GM12878 (cell line): ENCODE measurements at regions not wholly inside any gene's neighbourhood (a gene's known extent, or its start where the extent isn't known, plus 50 kb on each side); places are given as distances from the start of the nearest gene placed in this dataset.

Experiments used
- ATAC-seq: fragments of 200-7000 bp; cut with Tn5 transposase; 3 replicates; pipeline ENCODE4 v1.9.1; 2020; ENCODE audit warnings: mild to moderate bottlenecking, moderate library complexity
- BruUV-seq: library from RNA; stranded (reverse); fragments of 400-500 nt; replicated peaks from 2 replicates; lab custom pipeline; 2021; lab: Mats Ljungman, UMichigan
- CTCF ChIA-PET: fragments of 300-600 bp; sonication (Branson Sonifier 250); formaldehyde crosslinking; extraction: SDS; loops from one replicate; lab custom pipeline; 2021; ENCODE audit warnings: inconsistent platforms; lab: Yijun Ruan, JAX
- POLR2A ChIA-PET: fragments of 350-600 bp; formaldehyde crosslinking; extraction: SDS; loops from one replicate; lab custom pipeline; 2021; ENCODE audit warnings: inconsistent platforms; lab: Charles Lee
- RAD21 ChIA-PET: fragments of 300-600 bp; sonication (Branson Sonifier 250); formaldehyde crosslinking; loops from one replicate; lab custom pipeline; 2023; ENCODE audit warnings: antibody characterized with exemption; ENCODE audit not compliant: unreplicated experiment; lab: Charles Lee
- SMC1A ChIA-PET: fragments of 300-600 bp; sonication (Branson Sonifier 250); formaldehyde crosslinking; loops from one replicate; lab custom pipeline; 2023; ENCODE audit not compliant: unreplicated experiment, uncharacterized antibody; lab: Charles Lee
- DNase-seq: peaks from one replicate; pipeline ENCODE4 v3.0.0-alpha.2; 2011; ENCODE audit warnings: low read depth, low spot score
- FAIRE-seq: peaks from 3 replicates; lab custom pipeline; 2011; peaks lifted over from hg19 to GRCh38; lab: Jason Lieb, UNC
- H2AFZ ChIP-seq: 2 replicates; pipeline ENCODE4 v1.6.0; 2011; ENCODE audit warnings: low read depth, low read length, control low read depth; ENCODE audit not compliant: control insufficient read depth
- H3K27ac ChIP-seq: 2 replicates; pipeline ENCODE4 v1.5.1; 2011; ENCODE audit warnings: control low read depth; ENCODE audit not compliant: control insufficient read depth, insufficient read depth
- H3K27me3 ChIP-seq, 2 experiments: replicated peaks in 1 of 2; 2 replicates each; pipeline versions ENCODE4 v1.6.0 to v1.6.1; 2011; ENCODE audit warnings: low read length in 1 of 2; ENCODE audit not compliant: control insufficient read depth in 2 of 2, insufficient read depth in 2 of 2
- H3K36me3 ChIP-seq, 2 experiments: 2 replicates each; pipeline ENCODE4 v1.5.1; 2011; ENCODE audit warnings: low read length in 1 of 2; ENCODE audit not compliant: control insufficient read depth in 2 of 2, insufficient read depth in 2 of 2
- H3K4me1 ChIP-seq: 2 replicates; pipeline ENCODE4 v1.6.1; 2011; ENCODE audit warnings: mild to moderate bottlenecking, low read length, moderate library complexity, mixed read lengths; ENCODE audit not compliant: control insufficient read depth, insufficient read depth
- H3K4me2 ChIP-seq: 2 replicates; pipeline ENCODE4 v1.6.0; 2011; ENCODE audit warnings: control low read depth; ENCODE audit not compliant: control insufficient read depth, insufficient read depth
- H3K4me3 ChIP-seq: fragments of 200-600 bp; sonication (generic); 2 replicates; pipeline ENCODE4 v1.5.1; 2016
- H3K79me2 ChIP-seq: 2 replicates; pipeline ENCODE4 v1.6.0; 2011; ENCODE audit warnings: low read length; ENCODE audit not compliant: control insufficient read depth, insufficient read depth
- H3K9ac ChIP-seq: 2 replicates; pipeline ENCODE4 v1.8.0; 2011; ENCODE audit warnings: low read length, control low read depth, mixed read lengths; ENCODE audit not compliant: control insufficient read depth, insufficient read depth
- H3K9me3 ChIP-seq: replicated peaks from 3 replicates; pipeline ENCODE4 v1.5.1; 2011; ENCODE audit warnings: mild to moderate bottlenecking, low read length; ENCODE audit not compliant: control insufficient read depth, insufficient read depth
- H4K20me1 ChIP-seq: 2 replicates; pipeline ENCODE4 v1.6.0; 2011; ENCODE audit not compliant: control insufficient read depth, insufficient read depth
- CHD4 ChIP-seq: fragments of 200-600 bp; sonication (generic); IDR thresholded peaks from 2 replicates; pipeline ENCODE4 v1.6.1; 2016; ENCODE audit warnings: mild to moderate bottlenecking
- CREM ChIP-seq: IDR thresholded peaks from 2 replicates; pipeline ENCODE4 v1.6.1; 2014; ENCODE audit warnings: antibody characterized with exemption, low read depth
- ELK1 ChIP-seq: IDR thresholded peaks from 2 replicates; pipeline ENCODE4 v1.6.1; 2012; ENCODE audit warnings: low read depth, low read length, improper control_type of control experiment
- GATAD2B ChIP-seq: fragments of 450-650 bp; conservative IDR thresholded peaks from 2 replicates; pipeline ENCODE4 v1.6.1; 2017; ENCODE audit warnings: low read depth, mild to moderate bottlenecking, moderate library complexity
- IKZF1 ChIP-seq: fragments of 450-650 bp; conservative IDR thresholded peaks from 2 replicates; pipeline ENCODE4 v1.6.1; 2017; ENCODE audit warnings: antibody characterized with exemption, mild to moderate bottlenecking
- LARP7 ChIP-seq: fragments of 450-650 bp; IDR thresholded peaks from 2 replicates; pipeline ENCODE4 v1.6.1; 2017; ENCODE audit warnings: mild to moderate bottlenecking
- MTA2 ChIP-seq: fragments of 450-650 bp; IDR thresholded peaks from 2 replicates; pipeline ENCODE4 v1.6.1; 2016; ENCODE audit warnings: low read depth, mild to moderate bottlenecking, moderate library complexity
- MYB ChIP-seq: fragments of 150-350 bp; IDR thresholded peaks from 2 replicates; pipeline ENCODE4 v1.6.1; 2014; ENCODE audit warnings: mild to moderate bottlenecking, low read depth, low read length, borderline replicate concordance
- POLR2AphosphoS2 ChIP-seq: IDR thresholded peaks from 2 replicates; pipeline ENCODE4 v1.6.1; 2011; ENCODE audit warnings: low read depth, mild to moderate bottlenecking, low read length, improper control_type of control experiment, moderate library complexity
- POLR2AphosphoS5 ChIP-seq: IDR thresholded peaks from 2 replicates; pipeline ENCODE4 v1.6.1; 2011; ENCODE audit warnings: mild to moderate bottlenecking, low read length, inconsistent platforms
- RBBP5 ChIP-seq: fragments of 200-600 bp; sonication (generic); conservative IDR thresholded peaks from 2 replicates; pipeline ENCODE4 v1.6.1; 2016
- SRF ChIP-seq, 2 experiments: IDR thresholded peaks; 2 replicates each; pipeline ENCODE4 v1.6.1; 2011; ENCODE audit warnings: low read depth in 2 of 2, low read length in 2 of 2, mild to moderate bottlenecking in 1 of 2, moderate library complexity in 1 of 2
- TARDBP ChIP-seq: IDR thresholded peaks from 2 replicates; pipeline ENCODE4 v1.6.1; 2016; ENCODE audit warnings: borderline replicate concordance
- TBL1XR1 ChIP-seq: IDR thresholded peaks from 2 replicates; pipeline ENCODE4 v1.6.1; 2012; ENCODE audit warnings: low read depth, low read length, improper control_type of control experiment
- TCF7 ChIP-seq: IDR thresholded peaks from 2 replicates; pipeline ENCODE4 v1.6.1; 2014; ENCODE audit warnings: antibody characterized with exemption, borderline replicate concordance
- WGBS: methylation state at CpG from one replicate; pipeline ENCODE4 v1.1.6; 2016; ENCODE audit warnings: low lambda C conversion rate; ENCODE audit not compliant: insufficient replicate concordance, insufficient coverage; ENCODE audit errors: missing lambda C conversion rate; 5-methylcytosine and 5-hydroxymethylcytosine counted together
- in situ Hi-C: fragments of 300-500 bp; cut with MboI; formaldehyde crosslinking; loops from 9 replicates; pipeline ENCODE4 v1.14.3; 2018; ENCODE audit warnings: mixed read lengths
- intact Hi-C: fragments of 100-400 bp; cut with micrococcal nuclease; formaldehyde crosslinking; loops from one replicate; pipeline ENCODE4 v1.14.2; 2022; ENCODE audit not compliant: unreplicated experiment
- TF ChIP-seq, protein P1 (sequence below): fragments of 450-650 bp; IDR thresholded peaks from 2 replicates; pipeline ENCODE4 v1.6.1; 2017; ENCODE audit warnings: mild to moderate bottlenecking, moderate library complexity
- TF ChIP-seq, protein P2 (sequence below): IDR thresholded peaks from 2 replicates; pipeline ENCODE4 v1.6.1; 2011; ENCODE audit warnings: borderline replicate concordance, low read depth, mild to moderate bottlenecking, moderate library complexity, mixed read lengths, low read length; ENCODE audit not compliant: insufficient read depth; ENCODE audit errors: extremely low read length
- TF ChIP-seq, protein P3 (sequence below): IDR thresholded peaks from 2 replicates; pipeline ENCODE4 v1.6.1; 2012; ENCODE audit warnings: low read length, inconsistent platforms

DNA sequence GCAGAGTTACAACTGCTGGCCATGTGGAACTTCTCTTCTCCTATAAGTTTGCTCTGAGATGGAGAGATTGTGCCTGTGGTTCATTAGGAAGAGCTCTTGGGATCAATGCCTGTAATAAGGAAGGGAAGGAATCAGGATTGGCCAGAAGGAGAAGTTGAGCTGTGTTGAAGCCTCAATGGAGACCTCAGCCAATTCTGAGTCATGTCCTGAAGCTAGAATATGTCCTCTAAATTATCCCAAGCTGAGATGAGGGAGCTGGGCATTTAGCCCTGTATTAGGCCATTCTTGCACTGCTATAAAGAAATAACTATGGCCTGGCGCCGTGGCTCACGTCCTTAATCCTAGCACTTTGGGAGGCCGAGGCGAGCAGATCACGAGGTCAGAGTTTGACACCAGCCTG is 85.4 kb upstream of the DHX15 start:
- H3K9me3 ChIP-seq = no peaks in the 10 kb centered on the region
- H3K4me3 ChIP-seq = no peak overlapping the region
- H2AFZ ChIP-seq = no peak overlapping the region
- in situ Hi-C loops (loop anchor here (10.0 kb wide), 1 partner anchor 55 kb away; no protein-coding TSS in a partner anchor), intact Hi-C loops (no loop called here)
- no peaks in the 10 kb centered on the region for H3K36me3 ChIP-seq
- no TSS peak for BruUV-seq
- DNase-seq = no peak
- TF ChIP-seq, protein P1, sequence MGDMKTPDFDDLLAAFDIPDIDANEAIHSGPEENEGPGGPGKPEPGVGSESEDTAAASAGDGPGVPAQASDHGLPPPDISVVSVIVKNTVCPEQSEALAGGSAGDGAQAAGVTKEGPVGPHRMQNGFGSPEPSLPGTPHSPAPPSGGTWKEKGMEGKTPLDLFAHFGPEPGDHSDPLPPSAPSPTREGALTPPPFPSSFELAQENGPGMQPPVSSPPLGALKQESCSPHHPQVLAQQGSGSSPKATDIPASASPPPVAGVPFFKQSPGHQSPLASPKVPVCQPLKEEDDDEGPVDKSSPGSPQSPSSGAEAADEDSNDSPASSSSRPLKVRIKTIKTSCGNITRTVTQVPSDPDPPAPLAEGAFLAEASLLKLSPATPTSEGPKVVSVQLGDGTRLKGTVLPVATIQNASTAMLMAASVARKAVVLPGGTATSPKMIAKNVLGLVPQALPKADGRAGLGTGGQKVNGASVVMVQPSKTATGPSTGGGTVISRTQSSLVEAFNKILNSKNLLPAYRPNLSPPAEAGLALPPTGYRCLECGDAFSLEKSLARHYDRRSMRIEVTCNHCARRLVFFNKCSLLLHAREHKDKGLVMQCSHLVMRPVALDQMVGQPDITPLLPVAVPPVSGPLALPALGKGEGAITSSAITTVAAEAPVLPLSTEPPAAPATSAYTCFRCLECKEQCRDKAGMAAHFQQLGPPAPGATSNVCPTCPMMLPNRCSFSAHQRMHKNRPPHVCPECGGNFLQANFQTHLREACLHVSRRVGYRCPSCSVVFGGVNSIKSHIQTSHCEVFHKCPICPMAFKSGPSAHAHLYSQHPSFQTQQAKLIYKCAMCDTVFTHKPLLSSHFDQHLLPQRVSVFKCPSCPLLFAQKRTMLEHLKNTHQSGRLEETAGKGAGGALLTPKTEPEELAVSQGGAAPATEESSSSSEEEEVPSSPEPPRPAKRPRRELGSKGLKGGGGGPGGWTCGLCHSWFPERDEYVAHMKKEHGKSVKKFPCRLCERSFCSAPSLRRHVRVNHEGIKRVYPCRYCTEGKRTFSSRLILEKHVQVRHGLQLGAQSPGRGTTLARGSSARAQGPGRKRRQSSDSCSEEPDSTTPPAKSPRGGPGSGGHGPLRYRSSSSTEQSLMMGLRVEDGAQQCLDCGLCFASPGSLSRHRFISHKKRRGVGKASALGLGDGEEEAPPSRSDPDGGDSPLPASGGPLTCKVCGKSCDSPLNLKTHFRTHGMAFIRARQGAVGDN = no peak
- TF ChIP-seq CREM (no peak), POLR2AphosphoS5 (no peak), MYB (no peak), LARP7 (no peak), TCF7 (no peak), TBL1XR1 (no peak), CHD4 (no peak), IKZF1 (no peak), SRF (IDR thresholded peaks at IDR 0.05; ENCODE audit: low read depth in 2 of 2, low read length in 2 of 2) (no peak), TARDBP (no peak), ELK1 (no peak), MTA2 (no peak), RBBP5 (no peak), GATAD2B (no peak), POLR2AphosphoS2 (no peak)
- TF ChIP-seq, protein P2, sequence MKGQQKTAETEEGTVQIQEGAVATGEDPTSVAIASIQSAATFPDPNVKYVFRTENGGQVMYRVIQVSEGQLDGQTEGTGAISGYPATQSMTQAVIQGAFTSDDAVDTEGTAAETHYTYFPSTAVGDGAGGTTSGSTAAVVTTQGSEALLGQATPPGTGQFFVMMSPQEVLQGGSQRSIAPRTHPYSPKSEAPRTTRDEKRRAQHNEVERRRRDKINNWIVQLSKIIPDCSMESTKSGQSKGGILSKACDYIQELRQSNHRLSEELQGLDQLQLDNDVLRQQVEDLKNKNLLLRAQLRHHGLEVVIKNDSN = no peak
- TF ChIP-seq, protein P3, sequence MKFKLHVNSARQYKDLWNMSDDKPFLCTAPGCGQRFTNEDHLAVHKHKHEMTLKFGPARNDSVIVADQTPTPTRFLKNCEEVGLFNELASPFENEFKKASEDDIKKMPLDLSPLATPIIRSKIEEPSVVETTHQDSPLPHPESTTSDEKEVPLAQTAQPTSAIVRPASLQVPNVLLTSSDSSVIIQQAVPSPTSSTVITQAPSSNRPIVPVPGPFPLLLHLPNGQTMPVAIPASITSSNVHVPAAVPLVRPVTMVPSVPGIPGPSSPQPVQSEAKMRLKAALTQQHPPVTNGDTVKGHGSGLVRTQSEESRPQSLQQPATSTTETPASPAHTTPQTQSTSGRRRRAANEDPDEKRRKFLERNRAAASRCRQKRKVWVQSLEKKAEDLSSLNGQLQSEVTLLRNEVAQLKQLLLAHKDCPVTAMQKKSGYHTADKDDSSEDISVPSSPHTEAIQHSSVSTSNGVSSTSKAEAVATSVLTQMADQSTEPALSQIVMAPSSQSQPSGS = no peak
- no peaks in the 10 kb centered on the region; the same call in 1 of the 2 replicates for H4K20me1 ChIP-seq
- 42% methylated on average over 6 of the region's 6 CpGs for WGBS
- ChIA-PET POLR2A (no interaction called here), RAD21 (no interaction called here), SMC1A (no interaction called here), CTCF (interaction anchor here (1.1 kb wide), 1 partner anchor 194 kb away, joined by 3 read pairs; no protein-coding TSS in a partner anchor)
- H3K79me2 ChIP-seq = no peaks in the 10 kb centered on the region
- no peak for FAIRE-seq
- no peak overlapping the region for H3K9ac ChIP-seq
- no peak overlapping the region for H3K4me2 ChIP-seq
- no peaks in the 10 kb centered on the region for H3K4me1 ChIP-seq
- no peak for ATAC-seq
- no peaks in the 10 kb centered on the region for H3K27me3 ChIP-seq
- no peak overlapping the region for H3K27ac ChIP-seq
